Ecto neural progenitor cell (in vitro differentiated cells): ENCODE measurements at regions not wholly inside any gene's neighbourhood (a gene's known extent, or its start where the extent isn't known, plus 50 kb on each side); places are given as distances from the start of the nearest gene placed in this dataset.

Source experiments
- DNase-seq: peaks from one replicate; pipeline ENCODE4 v3.0.0-alpha.2; 2018; ENCODE audit warnings: low spot score

GRCh38 chr2:42932271-42933151 lies 140.1 kb upstream of the HAAO start:
- no peak for DNase-seq

GRCh38 chr2:42931818-42932195 lies 139.4 kb upstream of the HAAO start:
- no peak for DNase-seq

GRCh38 chr2:42931146-42931817 lies 138.9 kb upstream of the HAAO start:
- peak; percentile 73 for DNase-seq

GRCh38 chr2:42930025-42930581 lies 137.7 kb upstream of the HAAO start:
- DNase-seq = no peak

GRCh38 chr2:42929546-42930024 lies 137.2 kb upstream of the HAAO start:
- no peak for DNase-seq

GRCh38 chr2:42928692-42929545 lies 136.5 kb upstream of the HAAO start:
- no peak for DNase-seq

- no peak for DNase-seq
Measured at GRCh38 chr2:42928161-42928691, 135.8 kb upstream of the HAAO start.

GRCh38 chr2:42927334-42928160 lies 135.2 kb upstream of the HAAO start:
- no peak for DNase-seq

- DNase-seq = no peak
Measured at GRCh38 chr2:42926434-42927333, 134.3 kb upstream of the HAAO start.

- no peak for DNase-seq
Measured at GRCh38 chr2:42925742-42926433, 133.5 kb upstream of the HAAO start.

GRCh38 chr2:42924418-42924886 lies 132.1 kb upstream of the HAAO start:
- DNase-seq = no peak

- DNase-seq = no peak
Measured at GRCh38 chr2:42923580-42924417, 131.4 kb upstream of the HAAO start.

GRCh38 chr2:42922790-42923579 lies 130.6 kb upstream of the HAAO start:
- no peak for DNase-seq

- DNase-seq = no peak
Measured at GRCh38 chr2:42922293-42922692, 129.9 kb upstream of the HAAO start.

GRCh38 chr2:42921721-42922120 lies 129.3 kb upstream of the HAAO start:
- DNase-seq = no peak

GRCh38 chr2:42921147-42921520 lies 128.8 kb upstream of the HAAO start:
- no peak for DNase-seq

- DNase-seq = no peak
Measured at GRCh38 chr2:42920446-42921146, 128.2 kb upstream of the HAAO start.
